GM20431 (cell line): ENCODE measurements at regions not wholly inside any gene's neighbourhood (a gene's known extent, or its start where the extent isn't known, plus 50 kb on each side); places are given as distances from the start of the nearest gene placed in this dataset.

Experiments
- in situ Hi-C: fragments of 300-500 bp; cut with MseI, MboI; formaldehyde crosslinking; loops from one replicate; pipeline ENCODE4 v1.15.0; 2020; ENCODE audit warnings: low sequenced_read_pairs; ENCODE audit not compliant: unreplicated experiment

DNA sequence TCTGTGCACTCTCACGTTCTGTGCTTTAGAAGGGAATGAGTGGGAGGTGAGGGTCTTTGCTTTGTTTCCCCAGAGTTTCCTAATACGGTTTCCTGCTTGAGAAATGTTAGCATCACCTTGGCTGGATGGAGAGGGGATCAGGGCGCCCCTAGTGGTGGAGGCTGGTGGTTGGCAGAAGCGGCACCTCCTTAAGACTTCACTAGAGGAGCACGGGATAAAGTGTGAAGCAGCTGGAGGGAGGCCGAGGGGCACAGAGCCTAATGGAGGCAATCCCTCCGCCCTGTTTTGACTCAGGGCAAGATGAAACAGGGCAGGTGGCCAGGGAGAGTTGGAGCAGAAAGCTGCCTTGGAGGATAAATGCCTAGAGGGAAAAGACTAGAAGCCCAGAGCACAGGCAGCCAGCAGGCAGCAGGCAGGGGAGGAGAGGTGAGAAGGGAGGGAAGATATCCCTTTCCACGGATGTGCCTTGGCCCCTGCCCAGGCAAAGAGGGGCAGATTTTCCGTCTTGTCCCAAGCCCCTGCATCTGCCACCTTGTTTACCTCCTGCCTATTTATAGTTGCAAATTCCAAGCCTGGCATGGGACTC lies 56.0 kb upstream of the BTRC start:
- in situ Hi-C loops: no loop called here

DNA sequence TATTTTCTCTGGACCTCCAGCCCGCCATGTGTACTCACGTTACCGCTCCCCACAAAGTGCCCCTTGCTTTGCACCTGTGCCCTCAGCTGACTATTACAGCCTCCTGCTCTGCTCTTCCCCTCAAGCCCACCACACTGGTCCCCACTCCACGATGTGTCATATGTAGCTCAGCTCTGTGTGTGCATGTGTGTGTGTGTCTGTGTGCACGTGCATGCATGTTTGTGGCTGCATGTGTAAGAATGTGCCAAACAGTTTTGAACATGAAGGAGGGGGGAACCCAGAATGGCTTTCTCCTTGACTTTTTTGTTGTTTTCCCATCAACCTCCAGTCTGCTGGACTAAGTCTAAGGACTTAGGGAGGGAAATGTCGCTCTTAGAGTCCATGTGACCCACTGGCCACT lies 54.8 kb upstream of the BTRC start:
- in situ Hi-C loops: no loop called here

DNA sequence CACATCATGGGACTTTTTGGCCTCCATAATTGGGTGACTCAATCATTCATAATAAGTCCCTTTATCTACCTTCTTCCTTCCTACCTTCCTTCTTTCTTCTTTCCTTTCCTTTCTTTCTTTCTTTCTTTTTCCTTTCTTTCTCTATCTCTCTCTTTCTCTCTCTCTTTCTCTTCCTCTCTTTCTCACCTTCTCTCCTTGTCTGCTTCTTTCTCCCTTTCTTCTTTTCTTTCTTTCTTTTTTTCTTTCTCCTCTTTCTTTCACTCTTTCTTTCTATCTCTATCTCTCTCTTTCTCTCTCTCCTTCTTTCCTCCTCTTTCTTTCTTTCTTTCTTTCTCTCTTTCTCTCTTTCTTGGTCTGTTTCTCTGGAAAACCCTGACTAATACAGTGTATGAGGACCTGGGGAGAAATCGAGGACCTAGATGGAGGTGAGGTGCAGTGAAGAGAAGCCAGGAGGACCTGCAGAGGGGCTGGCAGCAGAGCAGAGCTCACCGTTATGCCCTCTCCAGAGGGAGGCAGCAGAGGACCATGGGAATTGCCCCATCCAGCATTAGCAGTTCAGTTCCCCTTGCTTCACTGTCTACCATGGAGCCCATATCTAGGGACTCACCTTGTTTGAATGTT lies 52.7 kb upstream of the BTRC start:
- in situ Hi-C loops: loop anchor here (25.0 kb wide), 1 partner anchor 136 kb away; no protein-coding TSS in a partner anchor

DNA sequence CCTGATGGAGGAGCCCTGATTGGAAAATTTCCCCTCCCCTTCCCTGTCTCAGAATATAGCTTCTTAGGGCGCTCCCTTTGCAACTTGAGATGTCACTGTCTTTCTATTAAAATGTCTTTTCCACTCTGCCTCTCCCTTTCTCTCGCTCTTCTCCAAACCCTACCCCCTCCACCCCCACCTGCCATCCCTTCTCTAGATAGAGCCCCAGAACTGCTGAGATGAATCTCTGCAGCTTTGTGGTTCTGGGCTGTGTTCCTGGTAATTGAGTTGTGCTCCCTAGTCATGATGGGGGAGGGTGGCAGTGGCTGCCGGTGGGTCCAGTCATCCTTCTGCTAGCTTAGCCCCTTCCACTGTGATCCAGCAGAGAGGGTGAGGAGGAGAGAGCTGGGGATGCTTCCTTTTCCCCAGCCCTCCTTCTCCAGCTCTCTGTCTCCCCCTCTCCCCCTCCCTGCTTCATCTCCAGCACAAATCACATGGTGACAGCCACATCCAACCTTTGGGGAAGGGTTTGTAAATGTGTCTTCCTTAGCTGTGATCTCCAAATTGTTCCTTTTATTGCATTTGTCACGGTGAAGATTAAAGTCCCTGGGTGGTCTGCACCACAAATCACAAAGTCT lies 50.8 kb upstream of the BTRC start:
- in situ Hi-C loops: loop anchor here (25.0 kb wide), 1 partner anchor 134 kb away; no protein-coding TSS in a partner anchor
